Loucy (cell line): ENCODE measurements at regions not wholly inside any gene's neighbourhood (a gene's known extent, or its start where the extent isn't known, plus 50 kb on each side); places are given as distances from the start of the nearest gene placed in this dataset.

Experiments used
- EZH2phosphoT487 ChIP-seq: fragments of 200-600 bp; IDR thresholded peaks from 2 replicates; pipeline ENCODE4 v1.6.1; 2018; ENCODE audit warnings: antibody characterized with exemption, mild to moderate bottlenecking, moderate library complexity, borderline replicate concordance
- TF ChIP-seq, protein P1 (sequence below): fragments of 200-600 bp; sonication (generic); conservative IDR thresholded peaks from 2 replicates; pipeline ENCODE4 v1.5.1; 2014; ENCODE audit warnings: mild to moderate bottlenecking, antibody characterized with exemption, low read length

DNA sequence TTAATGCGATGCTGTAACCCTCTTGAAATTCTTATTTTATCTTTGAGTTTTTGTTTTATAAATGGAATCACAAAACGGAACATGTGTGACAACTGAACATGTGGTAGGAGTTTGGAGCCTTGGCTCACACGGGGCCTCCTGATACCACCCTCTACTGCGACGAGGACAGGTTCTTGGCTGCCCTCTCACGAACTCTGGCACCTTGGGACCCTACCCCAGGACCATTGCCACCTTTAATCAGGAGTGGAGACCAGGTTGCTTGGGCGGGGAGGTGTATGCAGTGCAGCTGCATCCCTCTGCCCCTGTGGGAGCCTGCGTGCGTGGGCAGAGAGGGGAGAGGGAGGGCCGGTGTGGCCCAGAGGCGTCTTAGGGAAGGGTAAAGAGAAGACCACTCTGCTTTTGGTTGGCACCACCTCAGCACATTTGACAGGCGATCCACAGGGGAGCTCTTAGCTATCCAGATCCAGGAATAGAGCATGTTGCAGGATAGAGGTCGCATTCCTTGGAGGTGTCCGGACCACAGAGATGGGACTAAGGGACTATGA, 753.9 kb upstream of the PTPRD start:
- TF ChIP-seq, protein P1, sequence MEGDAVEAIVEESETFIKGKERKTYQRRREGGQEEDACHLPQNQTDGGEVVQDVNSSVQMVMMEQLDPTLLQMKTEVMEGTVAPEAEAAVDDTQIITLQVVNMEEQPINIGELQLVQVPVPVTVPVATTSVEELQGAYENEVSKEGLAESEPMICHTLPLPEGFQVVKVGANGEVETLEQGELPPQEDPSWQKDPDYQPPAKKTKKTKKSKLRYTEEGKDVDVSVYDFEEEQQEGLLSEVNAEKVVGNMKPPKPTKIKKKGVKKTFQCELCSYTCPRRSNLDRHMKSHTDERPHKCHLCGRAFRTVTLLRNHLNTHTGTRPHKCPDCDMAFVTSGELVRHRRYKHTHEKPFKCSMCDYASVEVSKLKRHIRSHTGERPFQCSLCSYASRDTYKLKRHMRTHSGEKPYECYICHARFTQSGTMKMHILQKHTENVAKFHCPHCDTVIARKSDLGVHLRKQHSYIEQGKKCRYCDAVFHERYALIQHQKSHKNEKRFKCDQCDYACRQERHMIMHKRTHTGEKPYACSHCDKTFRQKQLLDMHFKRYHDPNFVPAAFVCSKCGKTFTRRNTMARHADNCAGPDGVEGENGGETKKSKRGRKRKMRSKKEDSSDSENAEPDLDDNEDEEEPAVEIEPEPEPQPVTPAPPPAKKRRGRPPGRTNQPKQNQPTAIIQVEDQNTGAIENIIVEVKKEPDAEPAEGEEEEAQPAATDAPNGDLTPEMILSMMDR, result no peak
- TF ChIP-seq EZH2phosphoT487, result no peak
